HG02885 (cell line): ENCODE measurements at regions not wholly inside any gene's neighbourhood (a gene's known extent, or its start where the extent isn't known, plus 50 kb on each side); places are given as distances from the start of the nearest gene placed in this dataset.
A peak's percentile ranks its signal among the peaks of the same experiment; 100 is the strongest.
"Not testable (repeated sequence)": the region's sequence is repeated elsewhere in the genome, so short reads cannot be mapped to it uniquely, and the experiment has no call there.

ENCODE experiments used
- ATAC-seq: cut with Tn5 transposase; IDR thresholded peaks from one replicate; pipeline ENCODE4 v1.9.1; 2021; ENCODE audit warnings: mild to moderate bottlenecking; ENCODE audit not compliant: unreplicated experiment, poor library complexity

DNA sequence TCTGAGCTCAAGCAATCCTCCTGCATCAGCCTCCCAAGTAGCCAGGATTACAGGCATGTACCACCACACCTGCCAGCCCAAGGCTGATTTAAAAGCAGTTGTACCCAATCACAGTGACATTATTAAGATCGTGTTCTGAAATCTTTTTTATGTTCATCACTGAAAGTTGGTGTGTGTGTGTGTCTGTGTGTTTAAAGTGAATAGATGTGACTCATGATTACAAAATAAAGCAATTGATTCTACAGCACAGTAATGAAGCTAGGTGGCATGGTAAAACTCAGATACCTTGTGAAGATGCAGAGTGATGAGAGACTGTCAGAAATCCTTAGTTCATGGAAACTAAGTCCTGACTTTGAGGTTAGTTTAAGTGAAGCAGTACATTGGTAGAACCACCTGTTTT is 74.2 kb upstream of the ATP2B1 start:
- ATAC-seq, result no peak

GRCh38 chr12:89781946-89782550 is 73.4 kb upstream of the ATP2B1 start:
- ATAC-seq, result no peak

DNA sequence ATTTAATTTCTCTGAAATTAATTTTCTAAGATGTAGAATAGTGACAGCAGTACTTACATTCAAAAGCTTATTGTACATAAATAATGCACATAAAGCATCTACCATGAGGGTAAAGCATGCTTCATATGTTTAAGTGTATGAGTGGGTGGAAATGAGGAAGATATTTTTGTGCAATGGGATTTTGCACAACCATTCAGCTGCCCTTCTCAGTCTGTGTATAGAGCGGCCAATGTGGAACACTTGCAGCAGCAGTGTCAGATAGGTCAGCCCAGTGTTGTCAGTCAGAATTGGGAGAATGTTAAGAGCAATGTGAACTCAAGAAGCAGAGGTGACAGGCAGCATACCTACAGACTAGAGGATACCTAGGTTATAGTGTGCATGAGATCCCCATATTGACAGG is 72.5 kb upstream of the ATP2B1 start:
- no peak for ATAC-seq

DNA sequence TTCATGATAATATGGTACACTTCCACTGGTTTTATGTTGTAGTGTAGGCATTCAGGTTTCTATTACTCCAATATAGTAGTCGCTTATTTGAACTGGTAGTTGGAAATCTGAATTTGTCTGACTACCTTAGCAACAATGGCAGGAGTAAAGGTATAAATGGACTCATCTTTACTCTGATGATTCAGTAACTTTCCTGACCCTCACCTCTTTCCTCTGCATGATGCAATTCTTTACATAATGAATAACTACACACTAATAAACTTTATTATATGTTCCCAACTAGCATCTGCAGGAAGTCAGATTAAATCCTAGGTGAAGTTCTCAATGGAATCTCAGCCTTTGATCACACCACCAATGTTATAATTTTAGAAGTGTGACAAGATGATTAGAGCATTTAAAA is 70.5 kb upstream of the ATP2B1 start:
- ATAC-seq, result no peak

DNA sequence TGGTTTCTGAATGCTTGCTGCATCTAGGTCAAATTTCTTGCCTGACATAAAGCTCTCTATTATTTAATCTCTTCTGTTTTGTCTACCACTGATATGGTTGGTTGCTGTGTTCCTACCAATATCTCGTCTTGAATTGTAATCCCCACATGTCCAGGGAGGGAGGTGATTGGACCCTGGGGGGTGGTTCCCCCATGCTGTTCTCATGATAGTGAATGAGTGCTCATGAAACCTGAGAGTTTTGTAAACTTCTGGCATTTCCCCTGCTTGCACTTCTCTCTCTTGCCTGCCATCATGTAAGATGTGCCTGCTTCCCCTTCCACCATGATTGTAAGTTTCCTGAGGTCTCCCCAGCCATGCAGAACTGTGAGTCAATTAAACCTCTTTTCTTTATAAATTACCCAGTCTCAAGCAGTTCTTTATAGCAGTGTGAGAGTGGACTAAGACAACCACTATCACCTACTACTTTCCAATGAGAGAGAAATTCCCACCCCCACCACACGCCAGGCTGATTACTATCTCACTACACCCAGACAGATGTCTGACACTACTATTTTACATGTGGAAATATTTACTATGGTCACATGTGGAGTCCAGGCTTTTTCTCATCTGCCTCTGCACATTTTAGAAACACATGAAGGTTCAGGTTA is 69.2 kb upstream of the ATP2B1 start:
- ATAC-seq, result no peak

DNA sequence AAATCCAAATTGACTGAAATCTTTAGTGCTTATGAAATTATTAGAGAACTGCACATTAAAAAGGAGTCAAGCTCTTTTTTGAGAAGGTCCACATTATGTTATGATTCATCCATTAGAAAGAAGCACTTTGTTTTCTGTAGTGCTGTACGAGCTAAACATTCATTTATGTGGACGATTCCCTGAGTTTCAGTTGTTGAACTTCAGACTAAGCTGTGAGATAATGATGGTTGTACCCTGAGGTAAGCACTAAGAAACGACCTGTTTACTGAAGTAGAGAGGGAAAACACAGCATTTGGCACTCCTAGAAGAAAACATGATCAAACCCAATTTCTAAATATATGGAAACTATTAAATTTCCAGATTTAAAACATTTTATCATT is 67.3 kb upstream of the ATP2B1 start:
- no peak for ATAC-seq

GRCh38 chr12:89775063-89775985 is 66.7 kb upstream of the ATP2B1 start:
- ATAC-seq, result no peak

GRCh38 chr12:89774645-89775044 is 66.0 kb upstream of the ATP2B1 start:
- ATAC-seq, result no peak

DNA sequence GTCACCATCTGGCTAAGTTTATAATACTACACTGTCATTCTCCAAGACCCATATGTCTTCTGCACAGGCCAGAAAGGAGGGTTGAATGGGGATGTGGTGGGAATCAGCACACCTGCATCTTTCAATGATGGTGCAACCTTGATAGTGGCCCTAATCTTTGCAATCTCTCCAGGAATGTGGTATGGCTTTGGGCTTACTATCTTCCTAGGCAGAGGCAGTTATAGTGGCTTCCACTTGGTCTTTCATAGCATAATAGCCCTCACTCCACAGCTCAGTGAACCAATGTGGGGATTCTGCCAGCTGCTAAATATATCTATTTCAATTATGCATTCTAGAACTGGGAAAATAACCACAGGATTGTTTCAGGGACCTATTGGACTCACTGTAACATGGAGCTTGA is 61.8 kb upstream of the ATP2B1 start:
- ATAC-seq, result no peak

DNA sequence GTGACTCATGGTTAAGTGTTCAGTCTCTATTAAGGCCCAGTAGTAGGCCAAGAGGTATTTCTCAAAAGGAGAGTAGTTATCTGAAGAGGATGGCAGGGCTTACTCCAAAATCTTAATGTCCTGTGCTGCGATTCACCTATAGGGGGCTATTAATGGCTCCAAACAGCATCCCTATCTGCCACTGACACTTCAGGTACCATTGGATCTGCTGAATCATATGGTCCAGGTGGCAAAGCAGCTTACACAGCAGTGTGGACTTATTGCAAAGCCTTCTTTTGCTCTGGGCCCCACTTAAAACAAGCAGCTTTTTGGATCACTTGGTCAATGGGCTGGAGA is 60.8 kb upstream of the ATP2B1 start:
- no peak for ATAC-seq

- no peak for ATAC-seq
These were observed 60.2 kb upstream of the ATP2B1 start for GRCh38 chr12:89768586-89769482.

DNA sequence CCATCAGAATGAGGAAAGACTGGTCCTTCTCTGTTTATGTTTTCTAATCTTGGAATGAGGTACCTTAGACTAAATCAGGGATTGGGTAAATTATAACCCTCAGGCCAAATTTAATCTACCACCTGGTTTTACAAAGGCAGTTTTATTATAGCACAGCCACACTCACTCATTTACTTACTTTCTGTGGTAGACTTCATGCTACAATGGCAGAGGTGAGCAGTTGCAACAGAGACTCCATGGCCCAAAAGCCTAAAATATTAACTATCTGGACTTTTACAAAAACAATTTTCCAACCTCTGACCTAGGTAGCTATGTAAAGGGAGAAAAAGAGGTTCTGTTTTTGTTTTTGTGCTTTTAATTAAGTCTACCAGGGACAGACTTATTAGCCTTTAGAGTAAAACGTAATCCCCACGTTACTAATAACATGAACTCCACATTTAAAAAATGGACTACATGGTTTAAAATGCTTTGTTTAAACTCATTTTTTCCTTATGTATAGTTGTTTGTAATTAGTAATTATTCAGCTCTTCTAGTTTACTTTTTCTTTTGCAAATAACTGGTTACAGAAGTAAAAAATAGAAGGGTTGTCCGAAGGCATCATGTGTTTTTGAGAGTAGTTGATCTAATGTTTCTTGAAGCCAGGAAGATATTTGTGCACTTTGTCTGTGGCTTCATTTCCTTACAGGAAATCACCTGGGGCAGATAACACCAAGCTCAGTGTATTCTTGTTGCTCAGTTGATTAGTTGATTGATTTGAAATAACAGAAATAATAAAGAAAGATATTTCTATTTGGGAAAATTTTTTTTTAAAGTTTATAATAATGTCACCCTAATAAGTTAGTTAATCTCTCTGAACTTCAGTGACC is 57.6 kb upstream of the ATP2B1 start:
- ATAC-seq, result peak; percentile 91

GRCh38 chr12:89764164-89764563 is 55.5 kb upstream of the ATP2B1 start:
- not testable (repeated sequence) for ATAC-seq

DNA sequence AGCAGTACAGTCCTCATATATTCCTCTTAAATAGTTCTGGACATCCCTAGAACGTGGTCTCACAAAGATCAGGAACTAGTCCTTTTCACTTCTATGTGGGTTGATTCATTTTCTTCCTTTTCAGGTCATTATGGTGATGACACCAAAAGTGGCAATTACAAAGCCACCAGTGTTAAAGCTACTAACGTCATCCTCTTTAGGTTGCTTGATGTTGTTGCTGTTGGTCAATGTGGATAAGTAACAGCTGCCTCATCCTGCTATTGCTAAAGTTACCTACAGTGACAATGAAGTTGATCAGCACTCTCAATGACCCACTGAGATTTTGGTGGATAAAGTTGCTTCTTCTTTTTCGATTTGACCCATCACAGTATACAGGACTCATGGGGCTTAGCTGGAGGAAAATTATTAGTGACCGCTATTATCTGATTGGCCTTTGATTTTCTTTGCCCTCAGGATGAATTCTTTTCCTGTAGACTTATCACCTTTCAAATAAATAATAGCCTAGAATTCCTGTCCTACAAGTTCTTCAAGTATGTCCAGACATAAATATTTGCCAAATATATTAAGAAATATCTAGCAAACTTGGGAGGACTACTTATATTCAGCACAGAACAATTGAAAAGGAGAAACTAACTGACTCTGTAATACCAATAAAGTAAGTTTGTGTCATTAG is 54.0 kb upstream of the ATP2B1 start:
- ATAC-seq, result peak; percentile 28

- ATAC-seq, result no peak
These were observed 52.1 kb upstream of the ATP2B1 start for GRCh38 chr12:89760783-89761182.
